H9 (cell line): ENCODE measurements at regions not wholly inside any gene's neighbourhood (a gene's known extent, or its start where the extent isn't known, plus 50 kb on each side); places are given as distances from the start of the nearest gene placed in this dataset.

Experiments
- DNase-seq: peaks from one replicate; pipeline ENCODE4 v3.0.0-alpha.2; 2017
- H2AFZ ChIP-seq: one replicate; pipeline ENCODE4 v1.6.1; 2013; ENCODE audit warnings: mild to moderate bottlenecking, low read length, control low read depth, moderate library complexity
- H2AK5ac ChIP-seq: 2 replicates; pipeline ENCODE4 v1.6.1; 2013; ENCODE audit warnings: low read length, control low read depth, mixed read lengths; ENCODE audit not compliant: insufficient read length
- H2BK120ac ChIP-seq: one replicate; pipeline ENCODE4 v1.6.1; 2013; ENCODE audit warnings: low read depth, mild to moderate bottlenecking, low read length, control low read depth, inconsistent platforms; ENCODE audit not compliant: poor library complexity, severe bottlenecking
- H2BK12ac ChIP-seq: 2 replicates; pipeline ENCODE4 v1.6.1; 2013; ENCODE audit warnings: low read length, control low read depth, mixed read lengths, low read depth; ENCODE audit not compliant: insufficient read length
- H2BK15ac ChIP-seq: 2 replicates; pipeline ENCODE4 v1.6.1; 2013; ENCODE audit warnings: low read depth, low read length, control low read depth
- H2BK20ac ChIP-seq: one replicate; pipeline ENCODE4 v1.6.1; 2013; ENCODE audit warnings: low read depth, mild to moderate bottlenecking, low read length, control low read depth, inconsistent platforms; ENCODE audit not compliant: poor library complexity, severe bottlenecking
- H2BK5ac ChIP-seq: 2 replicates; pipeline ENCODE4 v1.6.1; 2013; ENCODE audit warnings: low read length, control low read depth, mixed read lengths; ENCODE audit not compliant: insufficient read length
- H3K14ac ChIP-seq: 2 replicates; pipeline ENCODE4 v1.6.1; 2013; ENCODE audit warnings: low read length, control low read depth; ENCODE audit not compliant: insufficient read depth
- H3K18ac ChIP-seq: 2 replicates; pipeline ENCODE4 v1.6.1; 2013; ENCODE audit warnings: low read depth, mild to moderate bottlenecking, mixed read lengths, low read length, control low read depth; ENCODE audit not compliant: insufficient read length
- H3K23ac ChIP-seq: 2 replicates; pipeline ENCODE4 v1.6.1; 2013; ENCODE audit warnings: low read length, control low read depth, mixed read lengths, low read depth; ENCODE audit not compliant: insufficient read length
- H3K23me2 ChIP-seq: 2 replicates; pipeline ENCODE4 v1.6.1; 2013; ENCODE audit warnings: low read depth, mild to moderate bottlenecking, mixed read lengths, low read length, control low read depth; ENCODE audit not compliant: insufficient read length, poor library complexity, severe bottlenecking
- H3K27ac ChIP-seq: 2 replicates; pipeline ENCODE4 v1.5.1; 2013; ENCODE audit warnings: low read length, control low read depth, mixed read lengths, low read depth; ENCODE audit not compliant: insufficient read length
- H3K27me3 ChIP-seq: 2 replicates; pipeline ENCODE4 v1.6.1; 2013; ENCODE audit warnings: low read length, control low read depth, inconsistent platforms; ENCODE audit not compliant: insufficient read depth
- H3K4ac ChIP-seq: 2 replicates; pipeline ENCODE4 v1.6.1; 2013; ENCODE audit warnings: low read depth, mild to moderate bottlenecking, control low read depth, inconsistent platforms, low read length, moderate library complexity
- H3K4me1 ChIP-seq: 2 replicates; pipeline ENCODE4 v1.6.1; 2013; ENCODE audit warnings: low read length, control low read depth, inconsistent platforms; ENCODE audit not compliant: insufficient read depth
- H3K4me2 ChIP-seq: 2 replicates; pipeline ENCODE4 v1.6.1; 2013; ENCODE audit warnings: low read length, control low read depth, mixed read lengths; ENCODE audit not compliant: insufficient read length, insufficient read depth
- H3K56ac ChIP-seq: 2 replicates; pipeline ENCODE4 v1.6.1; 2013; ENCODE audit warnings: low read depth, mild to moderate bottlenecking, mixed read lengths, low read length, control low read depth; ENCODE audit not compliant: insufficient read length
- H3K79me1 ChIP-seq: 2 replicates; pipeline ENCODE4 v1.6.1; 2013; ENCODE audit warnings: low read depth, mild to moderate bottlenecking, moderate library complexity, low read length, control low read depth, inconsistent platforms; ENCODE audit not compliant: insufficient read depth, poor library complexity, severe bottlenecking
- H3K79me2 ChIP-seq: 2 replicates; pipeline ENCODE4 v1.6.1; 2013; ENCODE audit warnings: low read length, control low read depth, inconsistent platforms; ENCODE audit not compliant: insufficient read depth
- H3K9ac ChIP-seq: 2 replicates; pipeline ENCODE4 v1.6.1; 2013; ENCODE audit warnings: low read length, control low read depth, mixed read lengths; ENCODE audit not compliant: insufficient read length; ENCODE audit errors: extremely low read depth
- H3K9me3 ChIP-seq: one replicate; pipeline ENCODE4 v1.6.1; 2013; ENCODE audit warnings: low read depth, low read length, inconsistent platforms; ENCODE audit not compliant: control insufficient read depth
- H3T11ph ChIP-seq: one replicate; pipeline ENCODE4 v1.6.1; 2013; ENCODE audit warnings: mild to moderate bottlenecking, low read length, control low read depth, inconsistent platforms
- H4K20me1 ChIP-seq: one replicate; pipeline ENCODE4 v1.6.1; 2013; ENCODE audit not compliant: control insufficient read depth, insufficient read length, insufficient read depth
- H4K5ac ChIP-seq: 2 replicates; pipeline ENCODE4 v1.6.1; 2013; ENCODE audit warnings: low read depth, mild to moderate bottlenecking, mixed read lengths, low read length, control low read depth; ENCODE audit not compliant: insufficient read length
- H4K8ac ChIP-seq: replicated peaks from 2 replicates; pipeline ENCODE4 v1.6.1; 2013; ENCODE audit warnings: low read length, control low read depth, mixed read lengths, low read depth; ENCODE audit not compliant: insufficient read length
- H4K91ac ChIP-seq: 2 replicates; pipeline ENCODE4 v1.6.1; 2013; ENCODE audit warnings: low read depth, mild to moderate bottlenecking, moderate library complexity, mixed read lengths, low read length, control low read depth; ENCODE audit not compliant: insufficient read length
- H3K27ac Mint-ChIP-seq, 3 experiments: 2 replicates in 2 of 3; 3 replicates in 1 of 3; pipeline ENCODE4 v1.8.0; 2020 to 2021; ENCODE audit warnings: mixed read lengths in 3 of 3, mild to moderate bottlenecking in 1 of 3, moderate library complexity in 1 of 3
- H3K27me3 Mint-ChIP-seq: 2 replicates; pipeline ENCODE4 v1.8.0; 2021; ENCODE audit warnings: low read depth, mild to moderate bottlenecking, moderate library complexity, mixed read lengths
- H3K36me3 Mint-ChIP-seq, 3 experiments: 2 replicates in 2 of 3; 3 replicates in 1 of 3; pipeline ENCODE4 v1.8.0; 2020 to 2021; ENCODE audit warnings: low read depth in 3 of 3, mixed read lengths in 3 of 3; ENCODE audit not compliant: insufficient read depth in 1 of 3
- H3K4me1 Mint-ChIP-seq, 2 experiments: 2 replicates each; pipeline ENCODE4 v1.8.0; 2020; ENCODE audit warnings: mixed read lengths in 2 of 2
- H3K4me3 Mint-ChIP-seq, 2 experiments: 2 replicates in 1 of 2; 3 replicates in 1 of 2; pipeline ENCODE4 v1.8.0; 2020 to 2021; ENCODE audit warnings: mild to moderate bottlenecking in 2 of 2, mixed read lengths in 2 of 2, moderate library complexity in 1 of 2
- H3K9me3 Mint-ChIP-seq, 2 experiments: 2 replicates in 1 of 2; 3 replicates in 1 of 2; pipeline ENCODE4 v1.8.0; 2020; ENCODE audit warnings: mild to moderate bottlenecking in 2 of 2, mixed read lengths in 2 of 2, moderate library complexity in 1 of 2
- CTCF ChIP-seq: fragments of 200-600 bp; sonication (generic); conservative IDR thresholded peaks from 3 replicates; pipeline ENCODE4 v1.8.0; 2021; ENCODE audit warnings: antibody characterized with exemption, mild to moderate bottlenecking
- WGBS: extraction: QIAGEN DNeasy Blood & Tissue Kit; methylation state at CpG from one replicate; pipeline ENCODE4 v1.1.7; 2013; ENCODE audit warnings: missing lambda C conversion rate, low lambda C conversion rate, mixed read lengths; ENCODE audit not compliant: insufficient read length; ENCODE audit errors: extremely low coverage; 5-methylcytosine and 5-hydroxymethylcytosine counted together

- Histone ChIP-seq H3K9ac (no peak overlapping the region), H4K91ac (no peak overlapping the region), H2BK20ac (no peak overlapping the region), H3K27me3 (no peaks in the 10 kb centered on the region), H3K79me2 (no peaks in the 10 kb centered on the region), H3K56ac (no peak overlapping the region), H3T11ph (no peak overlapping the region), H2AK5ac (no peak overlapping the region), H3K4me2 (no peak overlapping the region), H3K79me1 (no peaks in the 10 kb centered on the region), H3K14ac (no peak overlapping the region), H4K8ac (peak overlapping the region; percentile 79), H3K9me3 (no peaks in the 10 kb centered on the region), H4K20me1 (no peaks in the 10 kb centered on the region), H3K27ac (no peak overlapping the region), H3K18ac (no peak overlapping the region), H2BK5ac (no peak overlapping the region), H3K23ac (no peak overlapping the region), H3K23me2 (no peaks in the 10 kb centered on the region), H2AFZ (no peak overlapping the region), H3K4me1 (no peaks in the 10 kb centered on the region), H2BK12ac (no peak overlapping the region), H3K4ac (no peak overlapping the region), H2BK15ac (no peak overlapping the region), H4K5ac (no peak overlapping the region), H2BK120ac (no peak overlapping the region)
- DNase-seq, result no peak
- Mint-ChIP-seq H3K27ac (no peak overlapping the region), H3K36me3 (no peaks in the 10 kb centered on the region), H3K4me1 (no peaks in the 10 kb centered on the region), H3K4me3 (no peak overlapping the region), H3K27me3 (no peaks in the 10 kb centered on the region), H3K9me3 (no peaks in the 10 kb centered on the region)
- TF ChIP-seq CTCF, result no peak
- WGBS, result no CpG with 5 or more reads among the region's 1 CpG
Measured at GRCh38 chr7:17556247-17556956, 257.9 kb downstream of the AHR start.
